ENCODE measurements at regions not wholly inside any gene's neighbourhood (a gene's known extent, or its start where the extent isn't known, plus 50 kb on each side); places are given as distances from the start of the nearest gene placed in this dataset.

GRCh38 chr16:61596655-61597054, 439.6 kb downstream of the CDH8 start:
- no peak overlapping the region for H3K4me3 ChIP-seq
- no peaks in the 10 kb centered on the region for H3K27me3 ChIP-seq
- H3K4me1 ChIP-seq, result no peaks in the 10 kb centered on the region
- no peak overlapping the region for H3K27ac ChIP-seq
- intact Hi-C loops (cut with DNase I; ENCODE audit: low total_unique reads), result no loop called here
- H3K36me3 ChIP-seq, result no peaks in the 10 kb centered on the region
- no peak for DNase-seq
- H3K9me3 ChIP-seq, result peaks cover 0 to 3% of the 10 kb centered on the region in 2 donors
- TF ChIP-seq POLR2A (IDR thresholded peaks at IDR 0.05) (no peak), CTCF (IDR thresholded peaks at IDR 0.05) (no peak)

- Histone ChIP-seq H3K36me3 (no peaks in the 10 kb centered on the region), H3K9me3 (peaks cover 0 to 3% of the 10 kb centered on the region in 2 donors), H3K27me3 (no peaks in the 10 kb centered on the region), H3K27ac (no peak overlapping the region), H3K4me1 (no peaks in the 10 kb centered on the region), H3K4me3 (no peak overlapping the region)
- TF ChIP-seq POLR2A (IDR thresholded peaks at IDR 0.05) (no peak), CTCF (IDR thresholded peaks at IDR 0.05) (no peak)
- no peak for DNase-seq
- intact Hi-C loops (cut with DNase I; ENCODE audit: low total_unique reads), result no loop called here
Measured at GRCh38 chr16:61595605-61596004, 440.6 kb downstream of the CDH8 start.

GRCh38 chr16:61590577-61590976, 445.7 kb downstream of the CDH8 start:
- intact Hi-C loops (cut with DNase I; ENCODE audit: low total_unique reads), result no loop called here

GRCh38 chr16:61587526-61587925, 448.7 kb downstream of the CDH8 start:
- H3K4me1 ChIP-seq, result no peaks in the 10 kb centered on the region
- no peak overlapping the region for H3K4me3 ChIP-seq
- no peak overlapping the region for H3K27ac ChIP-seq
- TF ChIP-seq POLR2A (IDR thresholded peaks at IDR 0.05), result no peak
- TF ChIP-seq CTCF (IDR thresholded peaks at IDR 0.05), result no peak
- no peak for DNase-seq
- intact Hi-C loops (cut with DNase I; ENCODE audit: low total_unique reads), result no loop called here
- no peaks in the 10 kb centered on the region for H3K36me3 ChIP-seq
- peaks cover 0 to 1% of the 10 kb centered on the region in 2 donors for H3K9me3 ChIP-seq
- no peaks in the 10 kb centered on the region for H3K27me3 ChIP-seq

More at GRCh38 chr16:61590577-61590976, 445.7 kb downstream of the CDH8 start:
- peaks cover 0 to 3% of the 10 kb centered on the region in 2 donors for H3K9me3 ChIP-seq
- no peak overlapping the region for H3K27ac ChIP-seq
- no peaks in the 10 kb centered on the region for H3K27me3 ChIP-seq
- H3K36me3 ChIP-seq, result no peaks in the 10 kb centered on the region
- no peak overlapping the region for H3K4me3 ChIP-seq
- no peak for TF ChIP-seq POLR2A (IDR thresholded peaks at IDR 0.05)
- no peak for TF ChIP-seq CTCF (IDR thresholded peaks at IDR 0.05)
- no peaks in the 10 kb centered on the region for H3K4me1 ChIP-seq
- DNase-seq, result no peak

- no peak for DNase-seq
- no peak overlapping the region for H3K27ac ChIP-seq
- H3K36me3 ChIP-seq, result no peaks in the 10 kb centered on the region
- no peaks in the 10 kb centered on the region for H3K9me3 ChIP-seq
- H3K4me1 ChIP-seq, result no peaks in the 10 kb centered on the region
- no peaks in the 10 kb centered on the region for H3K27me3 ChIP-seq
- intact Hi-C loops (cut with DNase I; ENCODE audit: low total_unique reads), result no loop called here
- TF ChIP-seq POLR2A (IDR thresholded peaks at IDR 0.05) (no peak), CTCF (IDR thresholded peaks at IDR 0.05) (no peak)
- H3K4me3 ChIP-seq, result no peak overlapping the region
Measured at GRCh38 chr16:61581417-61582046, 454.7 kb downstream of the CDH8 start.

All from uterus (tissue), 3 donors.